HL-60 (cell line): ENCODE measurements at regions not wholly inside any gene's neighbourhood (a gene's known extent, or its start where the extent isn't known, plus 50 kb on each side); places are given as distances from the start of the nearest gene placed in this dataset.

Experiments used
- GABPA ChIP-seq: IDR thresholded peaks from 2 replicates; pipeline ENCODE4 v1.6.1; 2012; ENCODE audit warnings: low read depth
- POLR2AphosphoS5 ChIP-seq: IDR thresholded peaks from 2 replicates; pipeline ENCODE4 v1.6.1; 2012; ENCODE audit warnings: low read depth
- TF ChIP-seq, protein P1 (sequence below): IDR thresholded peaks from one replicate; pipeline ENCODE4 v1.5.1; 2011; ENCODE audit warnings: low read length, control low read depth, inconsistent platforms; ENCODE audit not compliant: insufficient read depth
- TF ChIP-seq, protein P2 (sequence below): IDR thresholded peaks from 2 replicates; pipeline ENCODE4 v1.6.1; 2012; ENCODE audit warnings: low read depth; ENCODE audit not compliant: insufficient replicate concordance

DNA sequence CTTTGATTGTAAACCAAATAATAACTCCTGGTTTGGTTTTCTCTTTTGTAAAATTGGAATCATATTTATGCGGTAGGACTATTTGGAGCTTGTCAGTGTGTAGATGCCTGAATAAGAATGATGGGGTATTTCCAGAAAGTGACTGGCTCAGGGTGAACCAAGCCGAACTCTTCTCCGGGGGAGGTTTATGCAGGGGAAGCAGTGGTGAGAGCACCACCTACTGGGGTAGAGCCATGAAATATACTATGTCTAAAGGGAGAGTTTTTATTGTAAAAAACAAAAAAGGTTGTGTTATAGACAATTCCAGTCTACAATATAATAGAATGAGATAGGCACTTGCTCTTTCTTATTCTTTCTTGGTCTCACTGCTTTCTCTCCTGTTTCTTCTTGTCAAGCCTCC lies 222.9 kb upstream of the SLC16A7 start:
- TF ChIP-seq, protein P1, sequence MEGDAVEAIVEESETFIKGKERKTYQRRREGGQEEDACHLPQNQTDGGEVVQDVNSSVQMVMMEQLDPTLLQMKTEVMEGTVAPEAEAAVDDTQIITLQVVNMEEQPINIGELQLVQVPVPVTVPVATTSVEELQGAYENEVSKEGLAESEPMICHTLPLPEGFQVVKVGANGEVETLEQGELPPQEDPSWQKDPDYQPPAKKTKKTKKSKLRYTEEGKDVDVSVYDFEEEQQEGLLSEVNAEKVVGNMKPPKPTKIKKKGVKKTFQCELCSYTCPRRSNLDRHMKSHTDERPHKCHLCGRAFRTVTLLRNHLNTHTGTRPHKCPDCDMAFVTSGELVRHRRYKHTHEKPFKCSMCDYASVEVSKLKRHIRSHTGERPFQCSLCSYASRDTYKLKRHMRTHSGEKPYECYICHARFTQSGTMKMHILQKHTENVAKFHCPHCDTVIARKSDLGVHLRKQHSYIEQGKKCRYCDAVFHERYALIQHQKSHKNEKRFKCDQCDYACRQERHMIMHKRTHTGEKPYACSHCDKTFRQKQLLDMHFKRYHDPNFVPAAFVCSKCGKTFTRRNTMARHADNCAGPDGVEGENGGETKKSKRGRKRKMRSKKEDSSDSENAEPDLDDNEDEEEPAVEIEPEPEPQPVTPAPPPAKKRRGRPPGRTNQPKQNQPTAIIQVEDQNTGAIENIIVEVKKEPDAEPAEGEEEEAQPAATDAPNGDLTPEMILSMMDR: no peak
- no peak for TF ChIP-seq POLR2AphosphoS5
- no peak for TF ChIP-seq GABPA
- TF ChIP-seq, protein P2, sequence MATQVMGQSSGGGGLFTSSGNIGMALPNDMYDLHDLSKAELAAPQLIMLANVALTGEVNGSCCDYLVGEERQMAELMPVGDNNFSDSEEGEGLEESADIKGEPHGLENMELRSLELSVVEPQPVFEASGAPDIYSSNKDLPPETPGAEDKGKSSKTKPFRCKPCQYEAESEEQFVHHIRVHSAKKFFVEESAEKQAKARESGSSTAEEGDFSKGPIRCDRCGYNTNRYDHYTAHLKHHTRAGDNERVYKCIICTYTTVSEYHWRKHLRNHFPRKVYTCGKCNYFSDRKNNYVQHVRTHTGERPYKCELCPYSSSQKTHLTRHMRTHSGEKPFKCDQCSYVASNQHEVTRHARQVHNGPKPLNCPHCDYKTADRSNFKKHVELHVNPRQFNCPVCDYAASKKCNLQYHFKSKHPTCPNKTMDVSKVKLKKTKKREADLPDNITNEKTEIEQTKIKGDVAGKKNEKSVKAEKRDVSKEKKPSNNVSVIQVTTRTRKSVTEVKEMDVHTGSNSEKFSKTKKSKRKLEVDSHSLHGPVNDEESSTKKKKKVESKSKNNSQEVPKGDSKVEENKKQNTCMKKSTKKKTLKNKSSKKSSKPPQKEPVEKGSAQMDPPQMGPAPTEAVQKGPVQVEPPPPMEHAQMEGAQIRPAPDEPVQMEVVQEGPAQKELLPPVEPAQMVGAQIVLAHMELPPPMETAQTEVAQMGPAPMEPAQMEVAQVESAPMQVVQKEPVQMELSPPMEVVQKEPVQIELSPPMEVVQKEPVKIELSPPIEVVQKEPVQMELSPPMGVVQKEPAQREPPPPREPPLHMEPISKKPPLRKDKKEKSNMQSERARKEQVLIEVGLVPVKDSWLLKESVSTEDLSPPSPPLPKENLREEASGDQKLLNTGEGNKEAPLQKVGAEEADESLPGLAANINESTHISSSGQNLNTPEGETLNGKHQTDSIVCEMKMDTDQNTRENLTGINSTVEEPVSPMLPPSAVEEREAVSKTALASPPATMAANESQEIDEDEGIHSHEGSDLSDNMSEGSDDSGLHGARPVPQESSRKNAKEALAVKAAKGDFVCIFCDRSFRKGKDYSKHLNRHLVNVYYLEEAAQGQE: no peak
